HCT116 (cell line): ENCODE measurements at regions not wholly inside any gene's neighbourhood (a gene's known extent, or its start where the extent isn't known, plus 50 kb on each side); places are given as distances from the start of the nearest gene placed in this dataset.

ENCODE experiments used
- CEBPB ChIP-seq: IDR thresholded peaks from 2 replicates; pipeline ENCODE4 v1.6.1; 2012; ENCODE audit warnings: low read depth
- ELF1 ChIP-seq: IDR thresholded peaks from 2 replicates; pipeline ENCODE4 v1.6.1; 2012; ENCODE audit warnings: low read depth, borderline replicate concordance
- EZH2 ChIP-seq: fragments of 200-600 bp; sonication (generic); IDR thresholded peaks from 2 replicates; pipeline ENCODE4 v1.6.1; 2017; ENCODE audit warnings: antibody characterized with exemption, mixed run types
- JUND ChIP-seq: IDR thresholded peaks from 2 replicates; pipeline ENCODE4 v1.6.1; 2012
- POLR2A ChIP-seq: IDR thresholded peaks from 2 replicates; pipeline ENCODE4 v1.7.0; 2011; ENCODE audit warnings: borderline replicate concordance; ENCODE audit not compliant: insufficient read depth, insufficient read length; ENCODE audit errors: extremely low read depth
- SRF ChIP-seq: IDR thresholded peaks from 2 replicates; pipeline ENCODE4 v1.6.1; 2012; ENCODE audit warnings: low read depth
- TF ChIP-seq, protein P1 (sequence below), 3 experiments: fragments of 200-600 bp in 1 of 3; sonication (generic) in 1 of 3; IDR thresholded peaks in 2 of 3; conservative IDR thresholded peaks in 1 of 3; 2 replicates each; pipeline ENCODE4 v1.5.1; 2012 to 2017; ENCODE audit warnings: low read depth in 2 of 3, low read length in 2 of 3, antibody characterized with exemption in 1 of 3, borderline replicate concordance in 1 of 3, control low read depth in 1 of 3, mild to moderate bottlenecking in 1 of 3, mixed read lengths in 1 of 3, mixed run types in 1 of 3, moderate library complexity in 1 of 3; ENCODE audit not compliant: insufficient read depth in 1 of 3

DNA sequence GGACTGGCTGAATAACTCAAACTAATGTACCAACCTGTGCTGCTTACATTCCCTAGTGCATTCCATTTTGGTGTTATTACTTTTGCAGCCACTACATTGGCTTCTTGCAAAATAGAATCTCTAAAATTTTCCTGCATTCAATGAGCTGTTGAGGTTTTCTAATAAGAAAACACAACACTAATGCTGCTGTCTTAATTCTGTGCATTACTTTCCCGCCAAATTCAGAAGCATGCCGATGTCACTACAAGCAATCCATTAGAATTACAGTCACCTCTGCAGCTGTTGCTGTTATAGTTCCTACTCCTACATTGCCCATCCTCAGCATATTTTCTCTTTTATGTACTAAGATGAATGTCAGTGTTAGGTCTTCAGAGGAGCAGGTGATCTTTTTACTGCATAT lies 359.5 kb downstream of the HACE1 start:
- no peak for TF ChIP-seq JUND
- TF ChIP-seq, protein P1, sequence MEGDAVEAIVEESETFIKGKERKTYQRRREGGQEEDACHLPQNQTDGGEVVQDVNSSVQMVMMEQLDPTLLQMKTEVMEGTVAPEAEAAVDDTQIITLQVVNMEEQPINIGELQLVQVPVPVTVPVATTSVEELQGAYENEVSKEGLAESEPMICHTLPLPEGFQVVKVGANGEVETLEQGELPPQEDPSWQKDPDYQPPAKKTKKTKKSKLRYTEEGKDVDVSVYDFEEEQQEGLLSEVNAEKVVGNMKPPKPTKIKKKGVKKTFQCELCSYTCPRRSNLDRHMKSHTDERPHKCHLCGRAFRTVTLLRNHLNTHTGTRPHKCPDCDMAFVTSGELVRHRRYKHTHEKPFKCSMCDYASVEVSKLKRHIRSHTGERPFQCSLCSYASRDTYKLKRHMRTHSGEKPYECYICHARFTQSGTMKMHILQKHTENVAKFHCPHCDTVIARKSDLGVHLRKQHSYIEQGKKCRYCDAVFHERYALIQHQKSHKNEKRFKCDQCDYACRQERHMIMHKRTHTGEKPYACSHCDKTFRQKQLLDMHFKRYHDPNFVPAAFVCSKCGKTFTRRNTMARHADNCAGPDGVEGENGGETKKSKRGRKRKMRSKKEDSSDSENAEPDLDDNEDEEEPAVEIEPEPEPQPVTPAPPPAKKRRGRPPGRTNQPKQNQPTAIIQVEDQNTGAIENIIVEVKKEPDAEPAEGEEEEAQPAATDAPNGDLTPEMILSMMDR (IDR thresholded peaks at IDR 0.05 in 2 of 3, conservative IDR thresholded peaks at IDR 0.05 in 1 of 3; ENCODE audit: borderline replicate concordance in 1 of 3, insufficient read depth in 1 of 3, low read depth in 2 of 3, low read length in 2 of 3) = no peak
- TF ChIP-seq ELF1 = no peak
- no peak for TF ChIP-seq SRF
- no peak for TF ChIP-seq CEBPB
- no peak for TF ChIP-seq POLR2A
- TF ChIP-seq EZH2 = no peak
